Activated CD4-positive, alpha-beta T cell treated with anti-CD3 and anti-CD28 coated beads, Interleukin-2, amount 10 ng/mL, durations not matched to agents 24 days and 14 days (primary cell): ENCODE measurements at regions not wholly inside any gene's neighbourhood (a gene's known extent, or its start where the extent isn't known, plus 50 kb on each side); places are given as distances from the start of the nearest gene placed in this dataset.

ENCODE experiments used
- DNase-seq: peaks from one replicate; pipeline ENCODE4 v3.0.0; 2022
- H3K27ac Mint-ChIP-seq: one replicate; pipeline ENCODE4 v1.8.0; 2022; ENCODE audit warnings: mild to moderate bottlenecking, mixed read lengths
- H3K27me3 Mint-ChIP-seq: one replicate; pipeline ENCODE4 v1.8.0; 2022; ENCODE audit warnings: mixed read lengths
- H3K36me3 Mint-ChIP-seq: one replicate; pipeline ENCODE4 v1.8.0; 2022; ENCODE audit warnings: low read depth, mild to moderate bottlenecking, mixed read lengths
- H3K4me1 Mint-ChIP-seq: one replicate; pipeline ENCODE4 v1.8.0; 2021; ENCODE audit warnings: mixed read lengths
- H3K4me3 Mint-ChIP-seq: one replicate; pipeline ENCODE4 v1.8.0; 2022; ENCODE audit warnings: mild to moderate bottlenecking, moderate library complexity, mixed read lengths
- H3K9me3 Mint-ChIP-seq: one replicate; pipeline ENCODE4 v1.8.0; 2021; ENCODE audit warnings: mixed read lengths
- intact Hi-C: fragments of 100-400 bp; cut with micrococcal nuclease; formaldehyde crosslinking; loops from one replicate; pipeline ENCODE4 v1.15.1; 2023

- no peak overlapping the region for H3K27ac Mint-ChIP-seq
- peaks cover 8% of the 10 kb centered on the region for H3K9me3 Mint-ChIP-seq
- H3K4me1 Mint-ChIP-seq, result no peaks in the 10 kb centered on the region
- no peak for DNase-seq
- intact Hi-C loops, result no loop called here
- no peaks in the 10 kb centered on the region for H3K27me3 Mint-ChIP-seq
- no peaks in the 10 kb centered on the region for H3K36me3 Mint-ChIP-seq
- no peak overlapping the region for H3K4me3 Mint-ChIP-seq
Measured at GRCh38 chr2:153091344-153091743, 372.9 kb downstream of the ARL6IP6 start.

DNA sequence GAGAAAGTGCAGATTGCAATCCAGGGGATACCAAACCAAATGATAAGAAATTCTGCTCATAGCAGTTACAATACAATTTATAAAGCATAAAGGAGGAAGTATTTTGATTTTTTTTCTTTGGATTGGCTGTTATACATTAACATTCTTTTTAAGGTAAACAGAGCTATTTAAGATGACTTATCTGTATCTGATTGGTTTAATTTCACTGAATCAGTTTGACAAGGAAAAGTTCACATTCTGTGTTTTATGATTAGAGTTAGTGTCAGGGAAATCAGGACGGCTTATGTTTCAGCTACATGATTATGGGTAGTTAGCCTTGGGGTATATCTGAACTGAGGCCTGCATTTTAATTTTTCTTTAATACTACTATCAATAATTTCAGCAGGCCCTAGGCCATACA is 360.9 kb downstream of the ARL6IP6 start:
- H3K9me3 Mint-ChIP-seq, result no peaks in the 10 kb centered on the region
- no peak overlapping the region for H3K4me3 Mint-ChIP-seq
- H3K4me1 Mint-ChIP-seq, result no peaks in the 10 kb centered on the region
- H3K36me3 Mint-ChIP-seq, result no peaks in the 10 kb centered on the region
- intact Hi-C loops, result no loop called here
- no peak for DNase-seq
- H3K27ac Mint-ChIP-seq, result no peak overlapping the region
- H3K27me3 Mint-ChIP-seq, result no peaks in the 10 kb centered on the region

DNA sequence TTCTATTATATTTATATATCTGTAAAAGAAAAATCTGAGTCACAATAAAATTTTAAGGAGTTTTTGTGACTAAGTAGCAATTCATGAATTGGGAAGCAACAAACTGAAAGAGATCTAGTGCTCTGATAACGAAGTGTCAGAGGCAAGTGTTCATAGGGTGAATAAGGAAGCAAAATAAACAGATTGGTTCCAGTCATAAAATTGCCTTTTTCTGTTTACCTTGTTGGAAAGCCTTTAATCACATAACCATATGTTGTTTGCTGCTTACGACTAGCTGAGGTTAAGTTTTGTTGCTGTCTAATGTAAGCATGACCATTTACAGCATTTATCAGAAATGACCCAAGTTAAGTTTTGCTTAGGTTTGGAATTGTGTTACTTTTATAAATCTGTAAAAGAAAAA is 358.9 kb downstream of the ARL6IP6 start:
- Mint-ChIP-seq H3K27me3 (no peaks in the 10 kb centered on the region), H3K36me3 (no peaks in the 10 kb centered on the region), H3K4me3 (no peak overlapping the region), H3K9me3 (no peaks in the 10 kb centered on the region), H3K4me1 (no peaks in the 10 kb centered on the region), H3K27ac (no peak overlapping the region)
- DNase-seq, result no peak
- intact Hi-C loops, result no loop called here

DNA sequence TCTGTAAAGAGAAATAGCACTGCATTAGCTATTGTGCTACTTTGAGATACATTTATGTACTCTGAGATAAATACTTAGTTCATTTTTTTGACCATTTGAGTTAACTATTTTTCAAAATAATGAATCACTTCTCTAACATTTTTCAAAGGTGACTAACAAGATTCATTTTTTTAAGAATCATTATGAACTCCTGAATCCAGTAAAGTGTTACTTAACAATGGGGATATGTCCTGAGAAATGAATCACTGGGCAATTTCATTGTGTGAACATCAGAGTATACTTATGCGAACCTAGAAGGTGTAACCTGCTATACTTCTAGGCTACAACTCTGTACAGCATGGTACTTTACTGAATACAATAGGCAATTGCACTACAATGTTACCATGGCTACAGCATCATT is 355.8 kb downstream of the ARL6IP6 start:
- H3K27me3 Mint-ChIP-seq, result no peaks in the 10 kb centered on the region
- intact Hi-C loops, result no loop called here
- H3K4me1 Mint-ChIP-seq, result no peaks in the 10 kb centered on the region
- no peak overlapping the region for H3K27ac Mint-ChIP-seq
- H3K9me3 Mint-ChIP-seq, result no peaks in the 10 kb centered on the region
- H3K36me3 Mint-ChIP-seq, result no peaks in the 10 kb centered on the region
- H3K4me3 Mint-ChIP-seq, result no peak overlapping the region
- DNase-seq, result no peak

DNA sequence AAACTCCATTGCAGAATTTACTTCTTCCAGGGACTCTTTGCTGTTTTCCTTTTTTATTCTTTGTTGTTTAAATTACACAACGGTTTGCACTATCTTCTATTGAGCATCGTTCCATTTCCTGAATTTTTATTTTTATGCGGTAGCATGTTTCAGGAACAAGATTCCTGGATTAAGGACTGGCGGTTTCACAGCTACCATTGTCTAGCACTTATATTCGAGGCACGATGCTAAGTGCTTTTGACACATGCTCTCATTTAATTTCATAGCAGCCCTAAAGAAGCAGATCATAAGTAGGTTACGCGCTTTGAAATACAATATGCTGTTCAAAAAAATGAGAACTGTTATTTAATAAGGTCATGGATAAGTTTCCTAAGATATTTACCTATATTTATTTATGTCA is 354.4 kb downstream of the ARL6IP6 start:
- no peaks in the 10 kb centered on the region for H3K36me3 Mint-ChIP-seq
- no peaks in the 10 kb centered on the region for H3K9me3 Mint-ChIP-seq
- no peaks in the 10 kb centered on the region for H3K27me3 Mint-ChIP-seq
- H3K27ac Mint-ChIP-seq, result no peak overlapping the region
- no peak overlapping the region for H3K4me3 Mint-ChIP-seq
- intact Hi-C loops, result no loop called here
- no peaks in the 10 kb centered on the region for H3K4me1 Mint-ChIP-seq
- DNase-seq, result no peak

GRCh38 chr2:153072077-153072476 is 353.7 kb downstream of the ARL6IP6 start:
- no peak overlapping the region for H3K4me3 Mint-ChIP-seq
- intact Hi-C loops, result no loop called here
- H3K4me1 Mint-ChIP-seq, result no peaks in the 10 kb centered on the region
- no peak overlapping the region for H3K27ac Mint-ChIP-seq
- no peaks in the 10 kb centered on the region for H3K9me3 Mint-ChIP-seq
- DNase-seq, result no peak
- no peaks in the 10 kb centered on the region for H3K27me3 Mint-ChIP-seq
- no peaks in the 10 kb centered on the region for H3K36me3 Mint-ChIP-seq

DNA sequence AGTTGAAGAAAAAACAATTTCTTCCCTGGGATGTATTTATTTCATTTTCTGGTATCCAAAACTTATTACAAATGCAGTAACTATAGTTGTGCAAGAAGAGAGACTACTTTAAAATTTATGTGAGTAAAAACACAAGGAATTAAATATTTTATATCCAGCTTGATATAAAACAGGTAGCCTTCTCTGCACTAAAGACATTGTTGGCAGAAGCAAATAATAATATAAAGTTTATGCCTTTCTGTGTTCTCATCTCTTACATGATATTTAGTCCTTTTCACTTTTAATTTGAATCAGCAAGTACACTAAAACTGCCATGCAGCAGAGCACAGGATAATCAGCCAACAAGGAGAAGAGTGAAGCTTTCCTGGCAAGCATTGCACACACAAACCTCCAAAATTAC is 352.7 kb downstream of the ARL6IP6 start:
- H3K27me3 Mint-ChIP-seq, result no peaks in the 10 kb centered on the region
- no peaks in the 10 kb centered on the region for H3K36me3 Mint-ChIP-seq
- no peak overlapping the region for H3K27ac Mint-ChIP-seq
- intact Hi-C loops, result no loop called here
- no peak for DNase-seq
- H3K4me3 Mint-ChIP-seq, result no peak overlapping the region
- no peaks in the 10 kb centered on the region for H3K4me1 Mint-ChIP-seq
- no peaks in the 10 kb centered on the region for H3K9me3 Mint-ChIP-seq

DNA sequence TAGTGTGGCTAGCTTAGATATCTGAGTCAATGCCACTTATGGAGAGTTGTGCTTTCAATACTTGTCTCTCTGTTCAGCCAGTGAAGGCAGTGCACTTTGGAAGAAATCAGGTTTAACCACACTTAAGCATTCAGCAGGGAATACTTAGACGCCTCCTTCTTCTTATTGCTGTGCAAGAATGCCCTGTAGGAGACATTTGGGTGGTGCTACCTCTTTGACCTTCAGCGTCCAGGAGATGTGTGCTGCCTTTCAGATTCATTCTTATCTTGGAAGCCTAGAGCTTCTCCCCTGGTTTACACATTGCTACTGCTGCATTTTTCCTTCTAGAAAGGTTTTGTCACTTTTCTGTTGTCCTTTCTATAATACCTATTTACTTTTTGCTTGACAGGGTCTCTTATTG is 350.5 kb downstream of the ARL6IP6 start:
- no peak for DNase-seq
- intact Hi-C loops, result no loop called here
- Mint-ChIP-seq H3K4me1 (no peaks in the 10 kb centered on the region), H3K4me3 (no peak overlapping the region), H3K27me3 (no peaks in the 10 kb centered on the region), H3K27ac (no peak overlapping the region), H3K36me3 (no peaks in the 10 kb centered on the region), H3K9me3 (no peaks in the 10 kb centered on the region)

DNA sequence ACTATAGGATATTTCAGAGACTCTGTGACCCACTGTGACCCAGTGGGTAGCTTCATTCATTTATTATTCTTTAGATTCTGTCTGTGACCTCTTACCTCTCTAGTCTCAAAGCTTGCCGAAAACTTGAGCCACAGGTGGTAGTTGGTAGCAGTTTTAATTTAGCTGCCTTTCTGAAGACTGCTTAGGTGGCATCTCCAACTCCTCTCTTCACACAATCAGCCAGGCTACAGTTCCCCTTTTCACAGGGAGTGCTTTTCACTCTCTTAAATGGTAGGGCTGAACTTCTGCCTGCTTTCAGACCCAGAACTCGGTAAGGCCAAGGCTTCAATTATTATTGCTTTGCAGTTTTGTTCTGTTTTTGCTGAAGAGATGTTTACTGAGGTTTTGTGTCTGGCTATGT is 349.6 kb downstream of the ARL6IP6 start:
- Mint-ChIP-seq H3K27me3 (no peaks in the 10 kb centered on the region), H3K4me3 (no peak overlapping the region), H3K27ac (no peak overlapping the region), H3K9me3 (no peaks in the 10 kb centered on the region), H3K36me3 (no peaks in the 10 kb centered on the region), H3K4me1 (no peaks in the 10 kb centered on the region)
- intact Hi-C loops, result no loop called here
- DNase-seq, result no peak

GRCh38 chr2:153059338-153060052 is 341.1 kb downstream of the ARL6IP6 start:
- Mint-ChIP-seq H3K27ac (no peak overlapping the region), H3K4me3 (no peak overlapping the region), H3K36me3 (no peaks in the 10 kb centered on the region), H3K4me1 (no peaks in the 10 kb centered on the region), H3K27me3 (no peaks in the 10 kb centered on the region), H3K9me3 (no peaks in the 10 kb centered on the region)
- DNase-seq, result no peak
- intact Hi-C loops, result no loop called here

DNA sequence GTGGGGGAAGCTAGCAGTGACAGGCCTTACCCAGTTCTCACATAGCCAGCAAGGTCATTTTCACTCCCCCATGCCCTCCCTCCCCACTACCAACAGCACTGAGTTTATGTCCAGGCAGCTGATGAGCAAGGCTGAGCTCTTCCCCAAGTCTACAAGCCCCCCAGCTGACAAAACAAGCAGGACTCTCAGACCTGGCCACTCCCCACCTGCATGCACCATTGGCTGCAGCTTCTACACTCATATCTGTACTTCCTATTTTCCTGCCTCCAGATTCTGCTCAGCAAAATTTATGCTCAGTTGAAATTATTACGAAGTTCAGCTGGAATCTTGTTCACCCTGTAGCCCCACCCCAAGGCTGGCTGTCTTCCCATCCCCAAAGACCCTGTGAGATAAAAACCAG is 339.3 kb downstream of the ARL6IP6 start:
- no peaks in the 10 kb centered on the region for H3K27me3 Mint-ChIP-seq
- H3K9me3 Mint-ChIP-seq, result no peaks in the 10 kb centered on the region
- DNase-seq, result no peak
- no peaks in the 10 kb centered on the region for H3K36me3 Mint-ChIP-seq
- H3K4me3 Mint-ChIP-seq, result no peak overlapping the region
- no peaks in the 10 kb centered on the region for H3K4me1 Mint-ChIP-seq
- intact Hi-C loops, result no loop called here
- no peak overlapping the region for H3K27ac Mint-ChIP-seq

- Mint-ChIP-seq H3K27ac (no peak overlapping the region), H3K4me1 (no peaks in the 10 kb centered on the region), H3K4me3 (no peak overlapping the region), H3K9me3 (no peaks in the 10 kb centered on the region), H3K36me3 (no peaks in the 10 kb centered on the region), H3K27me3 (no peaks in the 10 kb centered on the region)
- DNase-seq, result no peak
- intact Hi-C loops, result no loop called here
Measured at GRCh38 chr2:153055182-153055581, 336.8 kb downstream of the ARL6IP6 start.

DNA sequence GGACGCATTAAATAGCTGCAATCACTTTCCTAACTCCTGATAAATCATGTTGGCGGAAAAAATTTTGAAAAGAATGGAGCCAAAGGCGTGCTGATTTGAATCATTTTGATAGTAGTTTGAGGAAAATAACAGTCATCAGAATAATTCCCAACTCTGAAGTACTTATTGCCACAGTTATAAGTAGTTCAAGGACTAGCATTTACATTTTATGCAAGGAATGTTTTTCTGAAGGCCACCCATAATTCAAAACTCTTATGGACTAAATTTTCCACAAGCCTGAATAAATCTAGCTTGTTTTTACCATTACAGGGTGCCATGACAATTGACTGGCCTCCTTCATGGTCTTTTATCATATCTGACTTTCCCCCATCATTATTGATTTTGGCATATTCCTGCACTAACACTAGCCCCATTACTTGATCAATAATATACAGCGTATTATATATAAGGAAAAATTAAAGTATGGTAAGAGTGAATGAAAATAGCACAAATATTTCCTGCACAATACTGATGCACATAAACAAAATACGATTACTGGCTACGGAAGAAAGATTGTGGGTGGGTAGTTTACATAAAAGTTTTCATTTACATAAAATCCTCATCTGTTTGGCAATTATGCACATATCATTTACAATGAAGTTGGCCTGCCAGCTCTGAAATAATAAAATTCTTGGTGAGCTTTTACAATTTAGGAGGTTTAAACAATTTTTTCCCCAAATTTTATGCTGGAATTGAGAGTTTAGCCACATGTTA is 334.6 kb downstream of the ARL6IP6 start:
- Mint-ChIP-seq H3K36me3 (no peaks in the 10 kb centered on the region), H3K27ac (no peak overlapping the region), H3K4me3 (no peak overlapping the region), H3K27me3 (no peaks in the 10 kb centered on the region), H3K9me3 (no peaks in the 10 kb centered on the region), H3K4me1 (no peaks in the 10 kb centered on the region)
- intact Hi-C loops, result no loop called here
- DNase-seq, result no peak

DNA sequence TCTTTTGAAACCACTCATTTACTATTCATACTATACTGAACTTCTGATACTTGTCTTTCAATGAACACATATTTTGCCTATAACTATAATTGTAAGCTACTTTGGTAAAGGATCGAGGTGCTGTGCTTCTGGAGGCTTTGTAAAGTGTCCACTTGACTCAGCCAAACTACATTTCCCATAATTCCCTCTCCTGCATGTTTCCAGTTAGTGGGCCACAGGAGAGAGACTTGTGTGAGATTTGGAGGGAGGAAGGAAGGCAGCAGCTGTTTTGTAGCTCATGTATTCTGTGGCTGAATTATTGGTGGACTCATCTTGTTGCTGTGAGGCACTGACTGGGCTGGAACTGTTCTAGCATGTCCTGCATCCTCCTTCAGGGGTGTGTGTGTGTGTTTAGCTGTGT is 328.8 kb downstream of the ARL6IP6 start:
- Mint-ChIP-seq H3K36me3 (no peaks in the 10 kb centered on the region), H3K27me3 (no peaks in the 10 kb centered on the region), H3K4me1 (no peaks in the 10 kb centered on the region), H3K27ac (no peak overlapping the region), H3K9me3 (no peaks in the 10 kb centered on the region), H3K4me3 (no peak overlapping the region)
- intact Hi-C loops, result no loop called here
- DNase-seq, result no peak

GRCh38 chr2:153043385-153043784 is 325.0 kb downstream of the ARL6IP6 start:
- Mint-ChIP-seq H3K36me3 (no peaks in the 10 kb centered on the region), H3K4me3 (no peak overlapping the region), H3K27me3 (no peaks in the 10 kb centered on the region), H3K4me1 (no peaks in the 10 kb centered on the region), H3K27ac (no peak overlapping the region), H3K9me3 (no peaks in the 10 kb centered on the region)
- intact Hi-C loops, result no loop called here
- DNase-seq, result no peak
